Right lobe of liver (tissue), 6 donors: ENCODE measurements at regions not wholly inside any gene's neighbourhood (a gene's known extent, or its start where the extent isn't known, plus 50 kb on each side); places are given as distances from the start of the nearest gene placed in this dataset.

Experiments
- ATAC-seq, 4 donors: fragments of 200-7000 bp; cut with Tn5 transposase; one replicate each; pipeline ENCODE4 v1.9.1; 2020; ENCODE audit warnings: mild to moderate bottlenecking in 4 of 4, moderate library complexity in 4 of 4
- DNase-seq, 3 donors: peaks; one replicate each; pipeline ENCODE4 v3.0.0-alpha.2; 2020
- H3K27ac ChIP-seq, 3 donors: fragments of 200-600 bp; one replicate each; pipeline ENCODE4 v1.8.0; 2022
- H3K27me3 ChIP-seq, 2 donors: fragments of 200-600 bp; one replicate each; pipeline ENCODE4 v1.8.0; 2022
- H3K36me3 ChIP-seq, 4 donors: fragments of 200-600 bp; sonication (generic) in 1 of 4; one replicate each; pipeline versions ENCODE4 v1.5.1 to v1.8.0; 2017 to 2022; ENCODE audit warnings: control low read depth in 1 of 4
- H3K4me1 ChIP-seq, 4 donors: fragments of 200-600 bp; sonication (generic) in 1 of 4; one replicate each; pipeline versions ENCODE4 v1.5.1 to v1.8.0; 2017 to 2022; ENCODE audit warnings: control low read depth in 1 of 4
- H3K4me3 ChIP-seq, 3 donors: fragments of 200-600 bp; one replicate each; pipeline ENCODE4 v1.8.0; 2022
- H3K9me3 ChIP-seq, 4 donors: fragments of 200-600 bp; sonication (generic) in 1 of 4; one replicate each; pipeline versions ENCODE4 v1.5.1 to v1.8.0; 2017 to 2022; ENCODE audit warnings: control low read depth in 1 of 4
- CTCF ChIP-seq, 4 donors: fragments of 200-600 bp in 3 of 4; fragments of 450-650 bp in 1 of 4; IDR thresholded peaks; one replicate each; pipeline versions ENCODE4 v1.5.1 to v1.8.0; 2016 to 2022; ENCODE audit warnings: antibody characterized with exemption in 4 of 4, mild to moderate bottlenecking in 2 of 4
- POLR2A ChIP-seq: fragments of 450-650 bp; IDR thresholded peaks from one replicate; pipeline ENCODE4 v1.6.1; 2017; ENCODE audit warnings: antibody characterized with exemption, mild to moderate bottlenecking
- WGBS: methylation state at CpG from one replicate; pipeline ENCODE4 v1.1.6; 2018; ENCODE audit warnings: low coverage, low lambda C conversion rate; ENCODE audit not compliant: insufficient coverage; ENCODE audit errors: missing lambda C conversion rate; 5-methylcytosine and 5-hydroxymethylcytosine counted together
- intact Hi-C, 2 donors: fragments of 100-400 bp; cut with DNase I; formaldehyde crosslinking; loops; one replicate each; pipeline versions ENCODE4 v1.11.2 to v1.14.1; 2022
- donor health status: DM: no; HTN: yes; CAD: no.
- donor health status: DM: no; HTN: no; CAD: no.
- donor health status: DM: no; HTN: no; CAD: no.
- donor health status: DM: no; HTN: yes; CAD: no.
- donor health status: DM: no; HTN: yes; CAD: no.

GRCh38 chr12:67826946-67827720, 162.1 kb upstream of the IFNG-AS1 start:
- no peaks in the 10 kb centered on the region for H3K4me1 ChIP-seq
- TF ChIP-seq POLR2A (no peak), CTCF (IDR thresholded peaks at IDR 0.05) (no peak)
- no peaks in the 10 kb centered on the region for H3K36me3 ChIP-seq
- WGBS: 73% methylated on average over 5 of the region's 5 CpGs
- H3K4me3 ChIP-seq: peak overlapping the region in 1 of 3 donors; percentile 2
- ATAC-seq (no peak), DNase-seq (no peak)
- no peaks in the 10 kb centered on the region for H3K9me3 ChIP-seq
- peak overlapping the region in 1 of 3 donors; percentile 5 for H3K27ac ChIP-seq
- intact Hi-C loops: no loop called here
- H3K27me3 ChIP-seq: no peaks in the 10 kb centered on the region

- Histone ChIP-seq H3K27me3 (no peaks in the 10 kb centered on the region), H3K4me3 (peak overlapping the region in 1 of 3 donors; percentile 2), H3K36me3 (no peaks in the 10 kb centered on the region), H3K9me3 (no peaks in the 10 kb centered on the region), H3K27ac (peak overlapping the region in 1 of 3 donors; percentile 5), H3K4me1 (no peaks in the 10 kb centered on the region)
- TF ChIP-seq CTCF (IDR thresholded peaks at IDR 0.05) (no peak), POLR2A (no peak)
- ATAC-seq (peak in 2 of 4 donors; percentile 40 to 70), DNase-seq (no peak)
- intact Hi-C loops: no loop called here
- 50% methylated on average over 7 of the region's 7 CpGs for WGBS
These were observed 161.3 kb upstream of the IFNG-AS1 start for GRCh38 chr12:67827820-67828383.

- DNase-seq: no peak
- Histone ChIP-seq H3K27me3 (no peaks in the 10 kb centered on the region), H3K36me3 (no peaks in the 10 kb centered on the region), H3K4me3 (no peak overlapping the region), H3K4me1 (no peaks in the 10 kb centered on the region), H3K9me3 (no peaks in the 10 kb centered on the region), H3K27ac (no peak overlapping the region)
- intact Hi-C loops: no loop called here
- TF ChIP-seq POLR2A (no peak), CTCF (IDR thresholded peaks at IDR 0.05) (no peak)
- WGBS: 83% methylated on average over 4 of the region's 4 CpGs
- no peak for ATAC-seq
These were observed 159.4 kb upstream of the IFNG-AS1 start for GRCh38 chr12:67829896-67830295.

GRCh38 chr12:67832155-67832554, 157.1 kb upstream of the IFNG-AS1 start:
- H3K36me3 ChIP-seq: no peaks in the 10 kb centered on the region
- no peaks in the 10 kb centered on the region for H3K9me3 ChIP-seq

More at GRCh38 chr12:67832155-67832554, 157.1 kb upstream of the IFNG-AS1 start:
- DNase-seq (no peak), ATAC-seq (no peak)
- intact Hi-C loops: no loop called here
- TF ChIP-seq CTCF (IDR thresholded peaks at IDR 0.05) (no peak), POLR2A (no peak)
- Histone ChIP-seq H3K27me3 (no peaks in the 10 kb centered on the region), H3K4me1 (no peaks in the 10 kb centered on the region), H3K27ac (no peak overlapping the region), H3K4me3 (no peak overlapping the region)
- WGBS: 46% methylated on average over 2 of the region's 2 CpGs
